Sigmoid colon (tissue), 6 donors: ENCODE measurements at regions not wholly inside any gene's neighbourhood (a gene's known extent, or its start where the extent isn't known, plus 50 kb on each side); places are given as distances from the start of the nearest gene placed in this dataset.

Experiments used
- DNase-seq: peaks from one replicate; pipeline ENCODE4 v3.0.0-alpha.2; 2019
- H3K27ac ChIP-seq, 4 donors: fragments of 200-600 bp; sonication (generic); one replicate each; pipeline ENCODE4 v1.5.1; 2016 to 2019; ENCODE audit warnings: mild to moderate bottlenecking in 1 of 4
- H3K27me3 ChIP-seq, 3 donors: fragments of 200-600 bp; sonication (generic); one replicate each; pipeline ENCODE4 v1.5.1; 2019; ENCODE audit warnings: mild to moderate bottlenecking in 1 of 3
- H3K36me3 ChIP-seq, 4 donors: fragments of 200-600 bp; sonication (generic); one replicate each; pipeline ENCODE4 v1.5.1; 2016 to 2019
- H3K4me1 ChIP-seq, 4 donors: fragments of 200-600 bp; sonication (generic); one replicate each; pipeline ENCODE4 v1.5.1; 2017 to 2019
- H3K4me3 ChIP-seq, 4 donors: fragments of 200-600 bp; sonication (generic); one replicate each; pipeline ENCODE4 v1.5.1; 2017 to 2019; ENCODE audit warnings: mild to moderate bottlenecking in 2 of 4, moderate library complexity in 1 of 4
- H3K9me3 ChIP-seq, 4 donors: fragments of 200-600 bp in 3 of 4; sonication (generic) in 3 of 4; one replicate each; pipeline versions ENCODE4 v1.5.1 to v1.6.1; 2013 to 2019
- EP300 ChIP-seq, 4 donors: sonication (generic); formaldehyde crosslinking; IDR thresholded peaks; one replicate each; pipeline ENCODE4 v1.6.1; 2017; ENCODE audit warnings: antibody characterized with exemption in 4 of 4
- POLR2A ChIP-seq, 2 donors: fragments of 450-650 bp; IDR thresholded peaks; one replicate each; pipeline ENCODE4 v1.6.1; 2016; ENCODE audit warnings: antibody characterized with exemption in 2 of 2, mild to moderate bottlenecking in 2 of 2, moderate library complexity in 2 of 2
- POLR2AphosphoS5 ChIP-seq, 4 donors: sonication (generic); formaldehyde crosslinking; IDR thresholded peaks; one replicate each; pipeline ENCODE4 v1.6.1; 2017; ENCODE audit warnings: antibody characterized with exemption in 4 of 4
- WGBS, 2 donors: extraction: QIAGEN DNeasy Blood & Tissue Kit; methylation state at CpG; one replicate each; pipeline ENCODE4 v1.1.7; 2013; 5-methylcytosine and 5-hydroxymethylcytosine counted together
- intact Hi-C: fragments of 100-400 bp; cut with DNase I; formaldehyde crosslinking; loops from one replicate; pipeline ENCODE4 v1.15.1; 2023
- TF ChIP-seq, protein P1 (sequence below), 4 experiments: fragments of 450-650 bp in 3 of 4; fragments of 200-600 bp in 1 of 4; IDR thresholded peaks; one replicate each; pipeline ENCODE4 v1.5.1; 2016 to 2019; ENCODE audit warnings: antibody characterized with exemption in 4 of 4, mild to moderate bottlenecking in 3 of 4, moderate library complexity in 2 of 4
- donor health status: healthy with polysubstance abuse.
- donor health status: healthy.

GRCh38 chr14:97387252-97387874, 590.2 kb downstream of the VRK1 start:
- intact Hi-C loops = no loop called here

GRCh38 chr14:97388408-97388807, 591.2 kb downstream of the VRK1 start:
- Histone ChIP-seq H3K27ac (no peak overlapping the region), H3K4me1 (no peaks in the 10 kb centered on the region), H3K36me3 (no peaks in the 10 kb centered on the region), H3K27me3 (no peaks in the 10 kb centered on the region), H3K4me3 (no peak overlapping the region), H3K9me3 (no peaks in the 10 kb centered on the region)
- 65 to 75% methylated on average over 9 of the region's 9 CpGs for WGBS, 2 donors
- DNase-seq = no peak
- TF ChIP-seq EP300 (IDR thresholded peaks at IDR 0.05) (no peak), POLR2AphosphoS5 (IDR thresholded peaks at IDR 0.05) (no peak), POLR2A (IDR thresholded peaks at IDR 0.05) (no peak)
- TF ChIP-seq, protein P1, sequence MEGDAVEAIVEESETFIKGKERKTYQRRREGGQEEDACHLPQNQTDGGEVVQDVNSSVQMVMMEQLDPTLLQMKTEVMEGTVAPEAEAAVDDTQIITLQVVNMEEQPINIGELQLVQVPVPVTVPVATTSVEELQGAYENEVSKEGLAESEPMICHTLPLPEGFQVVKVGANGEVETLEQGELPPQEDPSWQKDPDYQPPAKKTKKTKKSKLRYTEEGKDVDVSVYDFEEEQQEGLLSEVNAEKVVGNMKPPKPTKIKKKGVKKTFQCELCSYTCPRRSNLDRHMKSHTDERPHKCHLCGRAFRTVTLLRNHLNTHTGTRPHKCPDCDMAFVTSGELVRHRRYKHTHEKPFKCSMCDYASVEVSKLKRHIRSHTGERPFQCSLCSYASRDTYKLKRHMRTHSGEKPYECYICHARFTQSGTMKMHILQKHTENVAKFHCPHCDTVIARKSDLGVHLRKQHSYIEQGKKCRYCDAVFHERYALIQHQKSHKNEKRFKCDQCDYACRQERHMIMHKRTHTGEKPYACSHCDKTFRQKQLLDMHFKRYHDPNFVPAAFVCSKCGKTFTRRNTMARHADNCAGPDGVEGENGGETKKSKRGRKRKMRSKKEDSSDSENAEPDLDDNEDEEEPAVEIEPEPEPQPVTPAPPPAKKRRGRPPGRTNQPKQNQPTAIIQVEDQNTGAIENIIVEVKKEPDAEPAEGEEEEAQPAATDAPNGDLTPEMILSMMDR (IDR thresholded peaks at IDR 0.05) = no peak
- intact Hi-C loops = no loop called here

More at GRCh38 chr14:97387252-97387874, 590.2 kb downstream of the VRK1 start:
- WGBS, 2 donors = 29 to 56% methylated on average over 9 of the region's 9 CpGs
- Histone ChIP-seq H3K27ac (no peak overlapping the region), H3K36me3 (no peaks in the 10 kb centered on the region), H3K9me3 (no peaks in the 10 kb centered on the region), H3K4me1 (no peaks in the 10 kb centered on the region), H3K4me3 (no peak overlapping the region), H3K27me3 (no peaks in the 10 kb centered on the region)
- DNase-seq = no peak
- TF ChIP-seq EP300 (IDR thresholded peaks at IDR 0.05) (no peak), POLR2A (IDR thresholded peaks at IDR 0.05) (no peak), POLR2AphosphoS5 (IDR thresholded peaks at IDR 0.05) (no peak)
- TF ChIP-seq, protein P1 (IDR thresholded peaks at IDR 0.05) = no peak

DNA sequence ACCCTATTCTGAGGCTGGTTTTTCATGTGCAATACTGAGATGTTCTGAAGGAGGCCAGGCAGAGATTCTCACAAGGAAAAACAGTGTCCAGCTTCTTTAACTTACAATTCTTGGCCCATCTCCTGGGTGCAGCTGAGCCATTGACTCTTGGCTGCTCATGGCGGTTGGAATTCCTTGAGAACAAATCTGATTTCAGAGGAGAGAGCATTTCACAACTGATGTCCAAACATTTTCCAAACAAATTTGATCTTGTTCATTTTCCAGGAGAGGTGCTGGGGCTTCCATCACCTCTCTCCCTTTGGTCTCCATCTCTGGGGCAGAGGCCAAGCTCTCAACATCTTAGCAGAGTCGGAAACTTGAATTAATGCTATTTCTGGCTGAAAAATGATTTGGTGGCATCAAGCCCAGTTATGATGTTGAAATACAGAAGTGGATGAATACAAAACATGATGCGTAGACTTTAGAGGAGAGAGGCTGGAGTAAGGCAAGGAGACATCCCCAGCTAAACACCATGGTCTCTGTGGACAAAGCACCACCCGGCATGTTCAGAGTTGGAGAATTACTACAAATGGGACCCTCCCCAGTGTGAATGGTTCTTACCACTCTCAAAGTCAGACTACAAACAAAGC, 593.0 kb downstream of the VRK1 start:
- intact Hi-C loops = no loop called here
- no peaks in the 10 kb centered on the region for H3K4me1 ChIP-seq
- peak; percentile 71 for DNase-seq
- H3K36me3 ChIP-seq = no peaks in the 10 kb centered on the region
- H3K27me3 ChIP-seq = no peaks in the 10 kb centered on the region
- no peak overlapping the region for H3K4me3 ChIP-seq
- H3K27ac ChIP-seq = peak overlapping the region in 1 of 4 donors; percentile 30
- 86 to 88% methylated on average over 4 of the region's 4 CpGs for WGBS, 2 donors
- no peaks in the 10 kb centered on the region for H3K9me3 ChIP-seq
- TF ChIP-seq POLR2AphosphoS5 (IDR thresholded peaks at IDR 0.05) (peak in 1 of 4 donors; percentile 9), POLR2A (IDR thresholded peaks at IDR 0.05) (no peak)
- TF ChIP-seq, protein P1 (IDR thresholded peaks at IDR 0.05) = no peak

DNA sequence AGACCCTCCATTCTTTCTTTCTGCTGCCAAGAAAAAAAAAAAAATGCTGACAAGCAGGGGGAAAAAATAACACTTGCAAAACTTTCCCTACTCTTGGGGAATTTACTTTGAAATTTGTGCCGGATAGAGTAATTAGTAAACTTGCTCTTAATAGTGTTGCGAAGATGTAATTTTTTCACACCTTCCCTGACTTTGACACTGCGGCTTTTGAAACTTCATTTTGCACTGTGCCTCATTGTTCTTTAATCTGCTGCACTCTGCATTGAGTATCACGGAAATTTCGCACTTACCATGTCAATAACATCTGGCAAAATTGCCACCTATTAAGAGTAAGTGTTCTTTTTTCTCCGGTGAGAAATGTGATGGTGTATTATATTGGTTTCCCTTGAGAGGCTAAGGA, 596.1 kb downstream of the VRK1 start:
- H3K4me3 ChIP-seq = no peak overlapping the region
- no peaks in the 10 kb centered on the region for H3K4me1 ChIP-seq
- DNase-seq = no peak
- no peaks in the 10 kb centered on the region for H3K27me3 ChIP-seq
- no peaks in the 10 kb centered on the region for H3K9me3 ChIP-seq
- no peaks in the 10 kb centered on the region for H3K36me3 ChIP-seq
- intact Hi-C loops = no loop called here
- TF ChIP-seq POLR2A (IDR thresholded peaks at IDR 0.05) (no peak), EP300 (IDR thresholded peaks at IDR 0.05) (no peak), POLR2AphosphoS5 (IDR thresholded peaks at IDR 0.05) (no peak)
- TF ChIP-seq, protein P1 (IDR thresholded peaks at IDR 0.05) = no peak
- 84% methylated on average over 6 of the region's 6 CpGs for WGBS, 2 donors
- no peak overlapping the region for H3K27ac ChIP-seq
